LNCAP (cell line): ENCODE measurements at regions not wholly inside any gene's neighbourhood (a gene's known extent, or its start where the extent isn't known, plus 50 kb on each side); places are given as distances from the start of the nearest gene placed in this dataset.

Experiments
- TF ChIP-seq, protein P1 (sequence below): fragments of 450-650 bp; IDR thresholded peaks from 2 replicates; pipeline ENCODE4 v1.5.1; 2017; ENCODE audit warnings: mild to moderate bottlenecking

DNA sequence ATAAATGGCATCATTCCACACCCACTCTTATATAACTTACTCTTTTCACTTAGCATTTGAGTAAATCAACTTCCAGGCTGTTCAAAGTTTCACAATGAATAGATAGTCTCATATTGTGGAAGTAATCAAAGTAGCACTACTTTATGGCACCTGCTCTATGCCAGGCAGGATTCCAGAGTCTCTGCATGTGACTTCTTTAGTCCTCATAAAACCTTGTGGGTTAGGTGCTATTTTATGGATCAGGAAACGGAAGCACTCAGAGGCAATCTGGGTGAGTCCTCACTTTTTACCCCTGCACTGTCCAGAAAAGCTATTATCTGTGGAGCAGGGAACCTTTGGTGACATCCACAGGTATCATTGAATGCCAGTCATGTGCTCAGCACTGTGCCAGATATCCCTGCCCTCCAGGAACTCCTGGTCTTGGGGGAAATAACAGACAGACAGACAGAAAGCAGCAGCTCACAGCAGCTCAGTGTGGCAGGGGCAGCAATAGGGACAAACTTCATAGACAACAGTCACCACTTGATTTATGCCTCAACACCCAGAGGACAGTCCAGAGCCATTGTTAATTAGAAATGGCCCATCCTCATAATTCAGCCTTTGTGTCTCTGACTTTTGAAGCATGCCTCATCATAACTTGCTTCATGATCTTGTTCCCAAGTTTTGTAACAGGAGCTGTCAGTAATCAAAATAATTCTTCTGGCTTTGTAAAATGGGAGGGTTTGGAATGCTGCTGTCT, 160.6 kb downstream of the SEC23IP start:
- TF ChIP-seq, protein P1, sequence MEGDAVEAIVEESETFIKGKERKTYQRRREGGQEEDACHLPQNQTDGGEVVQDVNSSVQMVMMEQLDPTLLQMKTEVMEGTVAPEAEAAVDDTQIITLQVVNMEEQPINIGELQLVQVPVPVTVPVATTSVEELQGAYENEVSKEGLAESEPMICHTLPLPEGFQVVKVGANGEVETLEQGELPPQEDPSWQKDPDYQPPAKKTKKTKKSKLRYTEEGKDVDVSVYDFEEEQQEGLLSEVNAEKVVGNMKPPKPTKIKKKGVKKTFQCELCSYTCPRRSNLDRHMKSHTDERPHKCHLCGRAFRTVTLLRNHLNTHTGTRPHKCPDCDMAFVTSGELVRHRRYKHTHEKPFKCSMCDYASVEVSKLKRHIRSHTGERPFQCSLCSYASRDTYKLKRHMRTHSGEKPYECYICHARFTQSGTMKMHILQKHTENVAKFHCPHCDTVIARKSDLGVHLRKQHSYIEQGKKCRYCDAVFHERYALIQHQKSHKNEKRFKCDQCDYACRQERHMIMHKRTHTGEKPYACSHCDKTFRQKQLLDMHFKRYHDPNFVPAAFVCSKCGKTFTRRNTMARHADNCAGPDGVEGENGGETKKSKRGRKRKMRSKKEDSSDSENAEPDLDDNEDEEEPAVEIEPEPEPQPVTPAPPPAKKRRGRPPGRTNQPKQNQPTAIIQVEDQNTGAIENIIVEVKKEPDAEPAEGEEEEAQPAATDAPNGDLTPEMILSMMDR, result no peak

DNA sequence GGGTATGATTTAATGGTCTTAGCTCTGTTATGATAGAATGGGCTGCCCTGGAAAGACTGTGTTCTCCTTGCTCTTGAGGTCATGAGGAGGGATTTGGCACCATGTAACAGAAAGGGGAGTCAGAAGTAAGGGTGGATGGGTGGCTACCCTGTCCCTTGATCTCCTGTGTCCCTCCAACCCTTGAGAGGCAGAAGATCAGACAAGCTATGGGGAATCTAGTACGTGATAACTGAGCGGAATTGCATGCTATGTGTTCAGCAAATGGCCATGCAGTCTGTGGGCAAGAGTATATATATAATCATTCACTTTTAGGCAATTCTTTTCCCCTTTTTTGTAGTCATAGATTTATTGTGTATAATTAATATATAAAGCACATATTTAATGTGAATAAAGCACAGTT, 174.9 kb downstream of the SEC23IP start:
- TF ChIP-seq, protein P1, result no peak

DNA sequence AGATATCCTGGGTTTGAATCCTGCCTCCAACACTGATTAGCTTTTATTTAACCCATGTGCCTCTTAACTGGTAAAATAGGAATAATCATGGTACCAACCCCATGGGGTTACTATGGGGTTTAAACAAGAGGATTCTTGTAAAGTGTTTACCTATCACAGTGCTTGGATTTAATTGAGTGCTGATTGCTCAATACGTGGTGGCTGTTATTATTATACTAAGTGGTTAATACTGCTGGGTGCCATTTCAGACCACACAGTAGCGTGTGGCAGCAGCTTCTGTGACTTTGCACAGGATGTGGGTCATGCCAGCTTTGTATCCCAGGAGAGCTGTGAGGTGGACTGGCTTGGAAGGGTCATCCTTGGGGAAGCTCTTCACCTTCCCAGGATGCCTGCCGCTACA, 177.2 kb downstream of the SEC23IP start:
- TF ChIP-seq, protein P1, result no peak

DNA sequence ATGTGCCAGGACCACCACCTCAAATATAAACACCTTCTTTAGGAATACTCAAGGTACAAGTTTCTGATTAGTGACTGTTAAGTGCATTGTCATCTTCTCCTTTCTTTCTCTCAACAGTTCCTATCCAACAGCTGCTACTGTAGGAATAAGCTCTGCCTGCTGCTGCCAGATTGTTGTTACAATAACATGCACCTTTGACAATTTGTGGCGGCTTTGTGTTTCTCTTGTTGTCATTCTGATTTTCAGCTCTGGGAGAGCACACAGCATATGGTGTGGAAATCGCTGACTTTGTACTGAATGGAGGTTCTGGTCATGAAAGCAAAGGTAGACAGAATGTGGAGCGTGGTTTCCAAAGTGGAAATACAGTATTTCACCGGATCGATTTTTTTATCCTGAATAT, 182.8 kb downstream of the SEC23IP start:
- TF ChIP-seq, protein P1, result no peak

DNA sequence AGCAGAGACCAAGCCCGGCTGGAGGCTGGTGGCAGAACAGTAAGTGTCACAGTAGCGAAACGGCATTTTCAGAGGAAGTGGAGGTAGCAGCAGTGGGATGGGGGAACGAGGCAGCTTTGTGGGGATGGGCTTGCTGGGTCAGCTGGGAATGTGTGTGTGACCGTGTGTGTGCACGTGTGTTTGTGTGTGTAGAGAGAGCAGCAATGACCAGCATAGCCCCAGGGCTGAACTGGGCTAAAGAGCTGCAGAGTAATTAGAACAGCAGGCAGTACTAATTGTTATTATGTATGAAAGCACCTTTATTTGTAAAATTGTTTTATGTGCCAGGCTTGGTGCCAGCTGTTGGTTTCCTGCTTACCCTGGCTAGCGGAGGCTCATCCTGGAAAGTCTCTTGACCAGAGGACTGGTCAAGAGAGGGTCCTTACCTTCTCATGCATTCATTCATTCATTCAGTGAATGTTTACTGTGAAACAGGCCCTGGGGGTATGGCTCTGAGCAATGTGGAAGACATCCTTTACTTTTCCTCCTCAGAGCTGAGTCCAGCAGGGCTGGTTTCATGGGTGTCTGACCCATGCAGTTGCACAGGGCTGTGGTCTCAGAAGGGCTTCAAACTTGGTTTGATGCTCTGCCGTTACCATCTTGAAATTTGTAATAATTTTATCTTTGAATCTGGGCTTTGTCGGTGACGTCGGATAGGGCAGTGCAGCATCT, 184.6 kb downstream of the SEC23IP start:
- TF ChIP-seq, protein P1, result no peak

DNA sequence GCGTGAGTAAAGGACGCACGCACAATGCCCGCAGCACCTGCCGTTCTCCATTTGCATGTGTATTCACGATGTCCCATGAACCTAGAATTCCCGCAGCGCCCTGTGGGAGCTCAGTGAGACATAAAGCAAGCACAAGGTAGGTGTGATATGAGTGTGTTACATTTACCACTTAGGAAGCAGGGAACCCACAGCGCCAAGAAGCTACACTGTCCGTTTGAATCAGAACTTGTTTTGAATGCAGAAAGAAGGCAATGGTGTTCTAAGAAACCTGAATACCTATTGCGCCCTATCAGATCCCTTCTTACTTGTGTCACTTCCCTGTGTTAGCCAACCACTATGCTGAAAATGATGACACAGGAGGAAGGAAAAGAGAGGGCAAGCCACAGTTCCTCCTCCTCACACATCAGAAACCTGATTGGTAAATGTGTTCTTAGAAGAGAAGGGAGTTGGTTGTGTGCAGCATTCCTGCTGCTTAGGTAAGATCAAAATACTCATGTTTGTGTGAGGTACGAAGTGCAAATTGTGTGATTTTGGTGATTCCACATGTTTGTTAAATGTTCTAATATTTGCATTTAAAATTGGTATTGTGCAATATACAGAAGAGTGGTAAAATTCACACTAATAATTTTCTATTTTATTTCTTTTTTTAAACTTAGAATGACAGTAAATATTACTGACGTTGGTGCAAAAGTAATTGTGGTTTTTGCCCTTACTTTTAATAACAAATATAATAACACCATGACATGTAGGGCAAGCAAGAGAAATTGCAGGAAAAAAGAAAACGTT, 185.4 kb downstream of the SEC23IP start:
- TF ChIP-seq, protein P1, result no peak

DNA sequence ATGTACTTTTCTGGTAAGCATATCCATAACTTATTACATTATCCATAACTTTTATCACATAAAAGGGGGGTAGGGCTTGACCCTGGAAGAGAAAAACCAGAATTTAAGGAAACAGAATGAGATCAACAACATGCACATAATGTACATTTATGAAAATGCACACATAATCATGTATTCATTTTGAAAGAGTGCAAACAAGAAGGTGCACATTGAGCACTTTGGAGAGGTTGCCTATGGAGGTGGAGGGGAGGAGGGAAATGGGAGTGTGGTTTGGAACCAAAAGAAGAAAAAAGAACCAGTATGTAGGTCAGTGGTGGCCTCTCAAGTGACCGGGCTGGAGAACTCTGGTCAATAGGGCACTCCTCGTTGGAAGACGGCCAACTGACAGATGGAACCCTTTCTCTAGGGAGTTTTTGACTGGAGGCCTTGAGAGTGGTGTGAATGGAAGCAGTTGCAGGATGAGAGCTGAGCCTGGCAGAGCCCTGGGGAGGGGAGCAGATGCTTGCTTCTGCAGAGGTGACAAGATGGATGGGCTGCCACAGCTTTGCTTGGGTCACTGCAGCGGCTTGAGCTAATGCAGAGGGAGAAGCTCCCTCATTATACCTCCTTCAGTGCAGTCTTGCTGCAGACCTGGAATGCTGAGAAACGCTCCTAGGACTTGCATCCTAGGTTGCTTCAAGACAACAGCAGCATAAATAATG, 192.7 kb downstream of the SEC23IP start:
- TF ChIP-seq, protein P1, result no peak
